NCI-H2171 treated with DMSO at 0.1 percent for 48 hours (cell line): ENCODE measurements at regions not wholly inside any gene's neighbourhood (a gene's known extent, or its start where the extent isn't known, plus 50 kb on each side); places are given as distances from the start of the nearest gene placed in this dataset.

Experiments used
- DNase-seq: peaks from one replicate; lab custom pipeline; 2025; lab: John Stamatoyannopoulos, UW

GRCh38 chr6:165753506-165753905 lies 90.5 kb upstream of the PDE10A start:
- DNase-seq: no peak

DNA sequence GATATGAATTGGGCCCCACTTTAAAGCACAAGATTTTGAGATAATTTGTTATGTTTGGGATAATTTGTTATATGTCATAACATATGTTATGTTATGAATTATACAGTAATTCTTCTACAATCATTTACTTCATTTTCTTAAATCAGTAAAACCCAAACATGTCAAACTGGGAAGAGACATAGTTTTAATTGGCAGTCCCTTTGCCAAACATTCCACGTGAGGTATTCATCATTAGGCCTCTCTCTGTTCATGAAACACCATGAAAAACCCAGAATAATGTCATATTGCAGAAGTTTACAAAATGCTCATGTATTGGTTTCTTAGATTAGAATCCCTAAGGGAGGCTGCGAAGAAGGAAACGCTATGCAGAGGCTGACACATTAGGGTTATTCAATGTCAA lies 89.4 kb upstream of the PDE10A start:
- DNase-seq: no peak

DNA sequence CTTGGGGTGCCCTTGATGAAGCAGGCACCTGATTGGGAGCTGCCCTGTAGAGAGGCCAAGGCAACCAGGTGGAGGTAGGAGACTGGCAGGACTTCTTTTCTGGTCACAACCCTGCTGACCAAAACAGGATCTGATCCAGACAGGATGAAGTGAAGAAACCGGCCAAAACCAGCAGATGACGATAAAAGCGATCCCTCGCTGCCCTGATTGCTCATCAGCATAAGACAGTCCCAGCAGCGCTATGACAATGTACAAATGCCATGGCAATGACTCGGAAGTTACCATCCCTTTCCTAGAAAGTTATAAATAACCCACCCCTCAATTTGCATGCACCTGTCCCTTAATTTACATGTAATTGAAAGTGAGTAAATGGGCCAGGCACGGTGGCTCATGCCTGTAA lies 88.4 kb upstream of the PDE10A start:
- DNase-seq: no peak

- DNase-seq: no peak
Measured at GRCh38 chr6:165749163-165749562, 86.1 kb upstream of the PDE10A start.

DNA sequence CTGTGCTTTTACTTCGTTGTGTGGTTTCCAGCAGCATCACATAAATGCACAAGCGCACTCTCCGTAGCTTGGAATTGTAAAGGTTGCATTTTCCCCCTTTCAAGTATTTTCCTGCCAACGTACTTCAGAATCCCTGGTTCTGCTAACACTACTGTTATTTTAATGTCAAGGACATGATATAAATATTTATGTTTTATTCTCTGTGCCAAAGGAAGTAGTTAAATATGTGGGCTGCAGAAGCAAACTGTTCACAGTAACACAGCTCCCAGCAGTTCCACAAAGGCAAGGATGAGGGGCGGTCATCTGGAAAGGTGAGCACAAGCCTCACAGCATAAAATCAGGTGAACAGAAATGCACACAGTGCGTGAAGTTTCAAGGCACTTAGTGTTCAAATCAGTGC lies 85.3 kb upstream of the PDE10A start:
- no peak for DNase-seq

DNA sequence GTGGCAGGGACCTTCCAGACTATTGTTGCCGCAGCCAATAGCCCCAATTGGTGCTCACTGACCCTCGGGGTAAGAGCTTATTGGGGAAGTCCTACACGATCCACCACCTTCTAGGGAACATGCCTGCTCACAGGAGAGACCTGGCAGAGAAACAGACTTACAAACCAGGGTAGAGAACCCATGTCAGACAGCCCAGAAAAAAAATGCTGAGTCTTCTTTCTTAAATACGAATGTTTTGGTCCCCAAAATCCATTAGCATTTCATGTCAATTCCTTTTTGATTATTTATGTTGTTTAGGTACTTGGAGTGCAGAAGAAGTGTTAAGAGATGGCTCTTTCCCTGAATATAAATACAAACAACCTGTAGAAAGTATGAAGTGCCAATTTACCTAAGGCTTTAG lies 84.9 kb upstream of the PDE10A start:
- no peak for DNase-seq

- DNase-seq: no peak
Measured at GRCh38 chr6:165746331-165746730, 83.3 kb upstream of the PDE10A start.

DNA sequence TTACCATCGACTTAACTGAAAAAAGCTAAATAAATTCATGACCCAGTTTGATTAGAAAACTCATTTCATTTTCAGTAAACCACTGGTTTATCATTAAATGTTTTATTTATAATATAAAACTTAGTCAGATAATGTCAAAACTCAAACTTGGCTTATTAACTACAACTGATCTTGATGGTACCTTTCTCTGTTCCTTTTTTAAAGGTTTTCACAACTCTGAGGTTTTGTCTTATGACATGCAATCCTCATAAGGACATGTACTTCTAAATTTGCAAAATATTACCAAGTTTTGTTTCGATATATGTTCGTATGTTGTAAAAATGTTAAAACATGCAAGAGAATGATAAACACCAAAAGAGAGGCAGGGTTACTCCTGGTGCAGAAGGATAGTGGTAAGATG lies 82.5 kb upstream of the PDE10A start:
- DNase-seq: no peak

DNA sequence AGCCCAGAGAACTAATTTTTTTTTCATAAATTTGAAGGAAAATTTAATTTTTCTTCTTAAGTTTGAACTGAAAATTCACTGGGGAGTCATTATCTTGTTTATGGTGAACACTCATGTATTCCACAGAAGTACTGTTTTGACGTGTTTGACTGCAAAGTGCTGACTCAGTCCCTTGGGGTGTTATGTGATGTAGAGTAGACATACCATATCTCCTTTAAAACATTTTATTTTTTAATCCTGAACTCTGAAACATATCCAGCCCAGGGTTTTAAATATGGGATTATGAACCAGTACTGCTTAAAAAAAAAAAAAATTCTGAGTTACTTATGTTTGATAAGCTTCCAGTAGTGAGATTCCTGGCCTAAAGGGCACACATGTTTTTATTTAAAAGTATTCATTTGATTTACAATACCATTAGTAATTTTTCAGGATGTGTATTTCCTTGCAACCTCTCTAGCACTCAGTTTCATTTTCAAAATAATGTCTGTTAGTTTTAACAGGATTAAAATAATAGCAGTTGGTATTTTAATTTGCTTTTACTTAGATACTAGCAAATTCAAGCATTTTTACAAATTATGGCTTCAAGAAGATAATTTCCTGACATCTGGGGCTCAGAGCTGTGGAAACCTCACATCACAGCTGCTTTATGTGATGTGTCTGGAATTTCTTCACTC lies 81.7 kb upstream of the PDE10A start:
- DNase-seq: no peak

DNA sequence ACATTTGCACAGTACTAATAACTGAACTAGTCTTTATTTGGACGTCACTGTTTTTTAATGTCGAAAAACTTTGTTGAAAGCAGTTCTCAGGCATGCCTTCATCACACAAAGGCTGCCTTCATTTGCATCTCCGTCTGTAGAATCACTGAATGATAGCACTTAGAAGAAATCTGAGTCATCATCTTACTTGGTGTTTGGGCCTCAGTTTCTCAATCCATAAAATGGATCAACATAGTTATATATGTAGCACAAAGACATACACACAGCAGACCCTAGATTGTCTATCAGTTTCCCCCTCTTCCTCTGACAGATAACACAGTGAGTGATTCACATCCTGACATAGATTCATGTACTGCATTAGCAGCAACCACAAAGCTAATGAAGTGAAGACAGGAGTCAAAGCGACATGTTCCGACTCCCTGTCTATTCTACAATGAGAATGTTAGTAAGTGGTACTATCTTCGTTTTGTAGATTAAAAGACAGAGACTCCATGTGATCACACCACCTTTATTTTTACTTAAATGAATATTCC lies 80.4 kb upstream of the PDE10A start:
- DNase-seq: no peak

DNA sequence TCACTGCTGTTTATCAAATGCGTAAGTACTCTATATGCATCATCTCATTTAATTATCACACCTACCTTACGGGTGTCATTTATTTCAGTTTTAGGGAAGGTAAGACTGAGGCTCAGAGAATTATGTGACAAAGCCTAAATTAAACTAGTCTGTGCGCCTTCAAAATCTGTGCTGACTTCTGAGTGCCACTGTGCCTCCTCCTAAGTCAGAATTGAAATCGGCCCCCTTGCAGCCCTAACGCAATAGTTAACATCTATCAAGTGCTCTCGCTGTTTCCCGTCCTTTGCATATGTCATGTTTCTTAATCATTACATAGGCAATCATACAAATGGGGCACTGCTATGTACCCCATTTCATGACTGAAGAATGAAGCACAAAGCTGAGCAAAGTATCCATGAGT lies 79.0 kb upstream of the PDE10A start:
- DNase-seq: no peak

DNA sequence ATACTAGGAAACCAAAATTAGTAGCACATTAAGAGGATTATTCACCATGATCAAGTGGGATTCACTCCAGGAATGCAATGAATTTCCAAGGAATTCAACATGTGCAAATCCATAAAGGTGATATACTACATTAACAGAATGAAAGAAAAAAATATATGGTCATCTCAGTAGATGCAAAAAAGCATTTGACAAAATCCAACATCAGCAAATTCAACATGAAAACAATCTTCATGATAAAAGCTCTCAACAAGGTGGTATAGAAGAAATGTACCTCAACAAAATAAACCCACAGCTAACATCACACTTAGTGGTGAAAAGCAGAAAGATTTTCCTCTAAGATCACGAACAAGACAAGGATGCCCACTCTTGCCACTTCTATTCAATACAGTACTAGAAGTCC lies 74.4 kb upstream of the PDE10A start:
- DNase-seq: no peak

DNA sequence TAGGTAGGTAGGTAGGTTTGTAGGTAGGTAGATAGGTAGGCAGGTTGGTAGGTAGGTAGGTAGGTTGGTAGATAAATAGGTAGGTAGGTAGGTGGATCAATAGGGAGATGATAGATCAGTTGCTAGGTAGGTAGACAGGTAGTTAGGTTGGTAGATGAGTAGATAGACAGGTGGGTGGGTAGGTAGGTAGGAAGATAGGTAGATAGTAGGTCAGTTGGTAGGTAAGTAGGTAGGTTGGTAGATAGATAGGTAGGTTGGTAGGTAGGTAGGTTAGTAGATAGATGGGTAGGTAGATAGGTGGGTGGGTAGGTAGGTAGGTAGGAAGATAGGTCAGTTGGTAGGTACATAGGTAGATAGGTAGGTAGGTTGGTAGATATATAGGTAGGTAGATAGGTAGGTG lies 72.0 kb upstream of the PDE10A start:
- DNase-seq: no peak

GRCh38 chr6:165733489-165733791 lies 70.4 kb upstream of the PDE10A start:
- DNase-seq: no peak

DNA sequence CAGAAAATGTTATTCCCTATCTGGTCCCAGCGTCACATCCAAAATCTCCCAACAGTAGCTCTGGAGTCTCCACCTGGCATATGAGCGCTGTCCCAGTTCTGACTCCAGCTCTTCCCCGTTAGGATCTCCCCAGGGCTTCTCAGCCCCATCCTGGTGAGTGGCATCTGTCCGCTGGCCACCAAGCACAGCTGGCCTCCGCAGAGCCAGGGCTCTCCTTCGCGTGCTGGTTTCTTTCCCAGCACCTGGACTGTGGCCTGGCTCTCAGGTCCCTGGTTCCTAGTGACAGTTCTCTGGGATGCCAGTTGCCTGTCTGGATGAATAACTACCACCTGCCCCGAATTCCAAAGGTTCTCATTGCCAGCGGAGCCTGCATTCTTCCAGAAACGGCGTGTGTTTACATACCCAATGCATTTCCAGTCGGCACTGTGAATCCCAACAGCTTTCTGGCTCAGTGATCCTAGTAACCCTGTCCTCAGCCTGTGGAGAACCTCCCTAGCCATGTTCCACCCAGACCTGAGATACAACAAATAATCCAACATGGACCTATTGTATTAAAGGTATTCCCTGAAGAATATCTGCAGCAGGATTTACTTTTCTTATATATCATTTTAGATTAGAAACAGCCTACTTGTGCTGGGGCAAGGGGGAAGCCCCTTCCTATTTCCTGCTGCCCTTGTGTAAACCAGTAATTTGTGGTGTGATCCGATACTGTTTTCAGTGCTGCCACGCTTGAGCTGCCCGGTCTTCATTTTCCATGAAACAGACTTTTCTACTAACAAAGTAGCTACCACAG lies 69.9 kb upstream of the PDE10A start:
- no peak for DNase-seq

DNA sequence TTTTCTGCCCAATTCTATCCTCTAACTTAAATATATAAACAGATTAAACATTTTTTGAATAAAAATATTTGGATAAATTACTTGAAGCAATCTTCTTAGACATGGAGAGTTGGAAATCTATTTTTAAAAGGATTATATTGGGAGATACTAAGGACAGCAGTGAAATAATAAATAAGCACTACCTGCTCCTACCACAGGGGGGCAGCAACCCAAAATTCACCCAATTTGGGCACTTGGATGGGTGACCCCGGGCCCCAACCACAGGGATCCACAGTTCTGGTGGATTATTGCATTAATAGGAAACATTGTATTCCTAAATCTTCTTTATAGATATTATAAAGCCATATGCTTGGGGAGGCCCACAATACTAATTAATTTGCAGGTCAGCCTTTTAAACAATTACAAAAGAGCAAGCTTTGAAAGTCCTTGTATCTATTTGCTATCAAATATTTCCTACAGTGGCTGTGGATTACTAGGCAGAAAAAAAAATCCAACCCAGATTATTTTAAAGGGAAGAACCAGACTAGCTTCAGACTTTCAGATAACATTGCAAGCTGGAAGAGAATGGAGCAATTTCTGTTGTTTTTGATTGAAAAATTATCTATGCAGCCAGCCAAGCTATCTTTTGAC lies 66.4 kb upstream of the PDE10A start:
- DNase-seq: no peak

DNA sequence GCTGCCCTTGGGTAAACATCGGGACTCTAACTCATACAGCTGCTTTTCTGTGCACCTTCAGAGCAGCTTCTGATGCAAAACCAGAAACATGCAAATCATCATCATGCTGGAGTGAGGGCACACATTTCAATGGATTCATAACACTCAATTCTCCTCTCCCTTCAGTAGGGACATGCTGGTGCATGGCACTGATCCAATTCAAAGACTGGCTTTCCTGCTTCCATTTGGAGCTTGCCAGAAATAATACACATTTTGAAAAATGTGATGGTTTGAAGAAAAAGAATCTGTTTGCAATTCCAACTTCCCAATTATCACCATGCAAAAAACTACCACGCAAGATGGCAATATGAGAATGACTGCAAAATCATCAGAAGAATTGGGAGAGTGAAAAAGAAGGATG lies 65.2 kb upstream of the PDE10A start:
- no peak for DNase-seq

- DNase-seq: no peak
Measured at GRCh38 chr6:165726965-165727381, 63.9 kb upstream of the PDE10A start.

- DNase-seq: no peak
Measured at GRCh38 chr6:165726290-165726875, 63.3 kb upstream of the PDE10A start.

DNA sequence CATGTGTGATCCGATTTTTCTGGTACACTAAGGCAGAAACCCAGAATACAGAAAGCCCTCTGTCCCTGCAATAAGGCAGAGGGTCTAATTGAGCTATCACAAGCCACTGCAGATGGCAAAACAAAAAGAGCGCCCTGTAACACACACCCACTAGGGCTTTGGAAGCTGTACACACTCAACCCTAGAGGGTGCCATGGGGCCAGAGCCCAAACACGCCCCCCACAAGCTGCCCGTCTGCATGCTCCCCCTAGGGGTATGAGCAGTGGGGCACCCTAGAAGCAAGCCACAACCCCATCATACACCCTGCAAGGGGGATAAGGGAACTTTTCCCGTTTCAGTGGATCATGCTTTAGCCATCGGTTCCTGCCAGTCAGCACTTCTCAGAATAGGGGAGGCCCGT lies 62.2 kb upstream of the PDE10A start:
- no peak for DNase-seq

DNA sequence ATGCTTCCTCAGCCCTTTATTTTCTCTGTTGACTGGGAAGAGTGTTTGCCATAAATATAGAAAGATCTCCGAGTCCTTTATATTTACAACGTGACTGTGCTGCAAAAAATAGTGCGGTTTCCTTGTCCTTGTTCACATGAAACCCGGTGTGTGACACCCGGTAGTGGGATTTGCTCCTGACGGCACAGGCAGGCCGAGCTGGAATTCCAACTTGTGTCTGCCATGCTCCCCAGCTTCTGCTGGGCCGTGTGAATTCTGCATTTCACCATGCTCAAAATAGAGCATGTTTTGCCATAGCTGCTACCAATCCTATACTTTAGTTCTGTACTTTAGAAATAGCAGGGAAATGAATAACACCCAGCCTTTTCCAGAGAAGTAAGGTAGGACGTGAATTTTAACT lies 60.3 kb upstream of the PDE10A start:
- no peak for DNase-seq

DNA sequence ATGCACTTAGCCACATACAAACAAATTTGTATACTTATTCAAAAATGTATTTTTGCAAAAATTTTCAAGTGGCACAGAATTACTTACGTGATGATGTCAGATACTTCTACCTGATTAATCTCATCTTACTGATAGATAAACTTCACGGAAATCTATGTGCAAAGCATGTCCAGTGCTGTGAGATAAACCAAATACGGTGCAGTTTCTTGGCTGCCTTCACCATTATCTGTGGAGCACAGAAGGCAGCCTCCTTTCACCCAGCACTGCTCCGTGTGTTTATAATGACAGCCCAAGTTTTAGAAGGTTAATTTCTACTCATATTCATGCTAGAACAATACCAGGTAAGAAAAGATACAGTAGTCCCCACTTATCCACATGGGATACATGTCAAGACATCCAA lies 59.0 kb upstream of the PDE10A start:
- DNase-seq: no peak

GRCh38 chr6:165721356-165721755 lies 58.3 kb upstream of the PDE10A start:
- no peak for DNase-seq
